ENCODE measurements at regions not wholly inside any gene's neighbourhood (a gene's known extent, or its start where the extent isn't known, plus 50 kb on each side); places are given as distances from the start of the nearest gene placed in this dataset.

DNA sequence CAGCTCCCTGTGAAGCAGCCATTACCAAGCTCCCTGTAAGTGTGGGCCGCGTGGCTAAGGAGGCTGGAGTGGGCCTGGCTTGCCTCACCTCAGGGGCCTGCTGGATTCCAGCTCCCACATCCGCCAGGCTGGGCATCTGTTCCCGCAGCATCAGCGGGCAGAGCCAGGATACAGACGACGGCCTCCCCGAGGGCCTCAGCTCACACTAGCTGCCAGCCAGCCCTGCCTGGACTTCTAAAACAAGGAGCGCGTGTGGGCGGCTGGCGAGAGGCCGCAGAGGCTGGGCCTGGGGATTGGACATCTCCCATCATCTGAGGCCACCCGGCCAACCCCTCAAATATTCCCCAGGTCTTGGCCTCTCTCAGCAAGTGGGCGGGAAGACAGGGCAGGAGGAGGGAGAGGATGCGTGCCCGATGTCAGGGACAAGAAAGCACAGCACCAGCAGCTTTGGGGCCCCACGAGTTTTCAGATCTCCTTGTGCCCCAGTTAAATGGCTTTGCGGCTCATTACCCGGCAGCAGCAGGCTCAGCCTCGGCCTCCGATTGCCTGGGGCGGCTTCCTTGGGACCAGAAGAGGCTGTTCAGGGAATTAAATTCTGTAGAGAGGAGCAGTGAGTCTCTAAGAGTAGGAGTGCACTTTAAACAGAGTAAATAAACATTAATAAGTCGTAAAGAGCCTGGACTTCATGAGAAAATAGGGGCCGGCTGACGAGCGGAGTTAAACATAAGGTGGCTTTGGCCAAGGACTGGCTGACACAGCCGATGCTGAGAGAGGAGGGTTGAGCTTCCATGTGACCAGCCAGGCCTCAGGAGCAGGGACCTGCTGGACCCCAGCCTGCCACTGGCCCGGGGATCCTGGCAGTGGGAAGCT is 208.9 kb upstream of the C1orf174 start:
- H3K9ac ChIP-seq (ENCODE audit: low read depth, low read length): no peak overlapping the region
- H3K4me3 ChIP-seq (ENCODE audit: low read depth, low read length): no peak overlapping the region
- H3K27me3 ChIP-seq (ENCODE audit: control insufficient read depth, insufficient read depth, low read length): no peaks in the 10 kb centered on the region
- H3K9me3 ChIP-seq (ENCODE audit: control insufficient read depth, insufficient read depth, low read length): peaks cover 4% of the 10 kb centered on the region
- H3K36me3 ChIP-seq (ENCODE audit: control insufficient read depth, insufficient read depth, low read length): no peaks in the 10 kb centered on the region
- H3K4me1 ChIP-seq (ENCODE audit: control insufficient read depth, insufficient read depth, low read length): no peaks in the 10 kb centered on the region

- peaks cover 4% of the 10 kb centered on the region for H3K9me3 ChIP-seq (ENCODE audit: control insufficient read depth, insufficient read depth, low read length)
- no peaks in the 10 kb centered on the region for H3K36me3 ChIP-seq (ENCODE audit: control insufficient read depth, insufficient read depth, low read length)
- H3K27me3 ChIP-seq (ENCODE audit: control insufficient read depth, insufficient read depth, low read length): no peaks in the 10 kb centered on the region
- H3K4me1 ChIP-seq (ENCODE audit: control insufficient read depth, insufficient read depth, low read length): no peaks in the 10 kb centered on the region
- H3K4me3 ChIP-seq (ENCODE audit: low read depth, low read length): no peak overlapping the region
- H3K9ac ChIP-seq (ENCODE audit: low read depth, low read length): no peak overlapping the region
These were observed 209.5 kb upstream of the C1orf174 start for GRCh38 chr1:4109628-4109940.

DNA sequence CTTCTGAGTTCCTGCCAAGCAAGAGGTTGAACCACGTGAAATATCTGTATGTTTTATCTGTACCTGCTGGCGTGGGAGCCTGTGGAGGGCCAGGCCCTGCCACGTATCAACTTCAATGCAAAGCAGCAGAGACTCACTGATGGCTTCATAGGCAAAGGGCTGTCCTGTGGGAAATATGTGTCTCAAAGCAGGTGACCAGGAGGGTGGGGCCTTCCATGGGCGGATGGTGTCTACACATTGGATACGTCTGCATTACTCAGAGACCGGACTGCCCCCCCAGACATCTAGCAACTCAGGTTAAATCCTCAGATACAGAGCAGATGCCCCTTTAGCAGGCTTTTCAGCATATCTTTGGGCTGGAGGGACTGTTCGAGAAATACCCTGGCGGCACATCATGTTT is 210.8 kb upstream of the C1orf174 start:
- Histone ChIP-seq H3K27me3 (ENCODE audit: control insufficient read depth, insufficient read depth, low read length) (no peaks in the 10 kb centered on the region), H3K4me3 (ENCODE audit: low read depth, low read length) (no peak overlapping the region), H3K4me1 (ENCODE audit: control insufficient read depth, insufficient read depth, low read length) (no peaks in the 10 kb centered on the region), H3K36me3 (ENCODE audit: control insufficient read depth, insufficient read depth, low read length) (no peaks in the 10 kb centered on the region), H3K9ac (ENCODE audit: low read depth, low read length) (no peak overlapping the region), H3K9me3 (ENCODE audit: control insufficient read depth, insufficient read depth, low read length) (peaks cover 4% of the 10 kb centered on the region)

DNA sequence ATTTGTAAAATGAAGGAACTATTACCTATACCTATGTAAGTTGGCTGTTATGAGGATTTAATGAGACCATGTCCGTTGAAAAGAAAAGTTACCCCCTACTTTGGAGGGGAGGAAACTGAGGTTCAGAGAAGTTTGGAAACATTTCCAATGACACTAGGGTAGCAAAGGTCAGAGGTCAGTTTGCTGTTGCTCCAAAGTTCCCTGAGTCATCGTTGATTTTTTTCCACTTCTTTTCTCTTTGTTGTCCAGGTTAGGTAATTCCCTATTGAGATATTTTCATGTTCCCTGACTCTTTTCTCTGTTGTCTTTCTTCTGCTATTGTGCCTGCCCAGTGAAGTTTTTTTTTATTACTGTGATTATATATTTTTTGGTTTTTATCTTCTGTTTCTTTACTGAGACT is 213.8 kb upstream of the C1orf174 start:
- Histone ChIP-seq H3K27me3 (ENCODE audit: control insufficient read depth, insufficient read depth, low read length) (no peaks in the 10 kb centered on the region), H3K4me3 (ENCODE audit: low read depth, low read length) (no peak overlapping the region), H3K9me3 (ENCODE audit: control insufficient read depth, insufficient read depth, low read length) (peaks cover 4% of the 10 kb centered on the region)

DNA sequence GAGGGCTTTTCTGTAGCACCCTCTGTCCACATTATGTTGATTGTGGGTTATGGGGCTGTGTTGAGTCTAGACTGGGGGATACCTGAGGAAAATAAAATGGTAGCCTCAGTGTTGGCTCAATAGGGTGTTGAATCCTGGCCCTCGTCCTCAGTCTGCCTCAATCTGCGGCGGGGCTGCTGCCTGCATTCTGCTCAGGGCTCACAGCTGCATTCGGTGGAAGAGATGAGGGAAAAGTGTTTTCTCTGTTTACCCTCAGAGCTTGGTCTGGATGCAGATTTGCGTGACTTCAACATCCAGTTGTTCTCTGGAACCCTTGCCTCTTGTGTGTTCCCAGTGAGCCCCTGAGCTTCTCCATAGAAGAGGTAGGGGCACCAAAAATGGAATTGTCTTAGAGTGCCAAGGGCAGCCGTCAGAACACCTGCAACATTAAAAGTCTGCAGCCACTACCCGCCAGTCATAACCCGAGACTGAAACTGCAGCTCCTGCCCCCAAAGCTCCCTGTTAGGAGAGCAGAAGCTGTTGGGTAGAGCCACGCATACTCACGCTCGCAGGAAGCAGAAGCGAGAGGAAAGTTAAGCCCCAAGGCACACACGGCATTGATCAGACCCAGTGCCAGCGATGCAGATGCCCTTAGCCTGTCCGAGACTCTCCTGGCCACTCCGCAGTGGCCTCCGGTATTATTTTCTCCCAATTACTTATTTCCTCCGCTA is 215.3 kb upstream of the C1orf174 start:
- Histone ChIP-seq H3K9ac (ENCODE audit: low read depth, low read length) (no peak overlapping the region), H3K36me3 (ENCODE audit: control insufficient read depth, insufficient read depth, low read length) (no peaks in the 10 kb centered on the region), H3K4me1 (ENCODE audit: control insufficient read depth, insufficient read depth, low read length) (no peaks in the 10 kb centered on the region), H3K4me3 (ENCODE audit: low read depth, low read length) (no peak overlapping the region), H3K27me3 (ENCODE audit: control insufficient read depth, insufficient read depth, low read length) (no peaks in the 10 kb centered on the region), H3K9me3 (ENCODE audit: control insufficient read depth, insufficient read depth, low read length) (peaks cover 9% of the 10 kb centered on the region)

More for the DNA sequence above, 213.8 kb upstream of the C1orf174 start:
- Histone ChIP-seq H3K9ac (ENCODE audit: low read depth, low read length) (no peak overlapping the region), H3K4me1 (ENCODE audit: control insufficient read depth, insufficient read depth, low read length) (no peaks in the 10 kb centered on the region), H3K36me3 (ENCODE audit: control insufficient read depth, insufficient read depth, low read length) (no peaks in the 10 kb centered on the region)

- H3K4me1 ChIP-seq (ENCODE audit: control insufficient read depth, insufficient read depth, low read length): no peaks in the 10 kb centered on the region
- H3K9me3 ChIP-seq (ENCODE audit: control insufficient read depth, insufficient read depth, low read length): peaks cover 5% of the 10 kb centered on the region
- no peak overlapping the region for H3K4me3 ChIP-seq (ENCODE audit: low read depth, low read length)
- H3K27me3 ChIP-seq (ENCODE audit: control insufficient read depth, insufficient read depth, low read length): no peaks in the 10 kb centered on the region
- no peaks in the 10 kb centered on the region for H3K36me3 ChIP-seq (ENCODE audit: control insufficient read depth, insufficient read depth, low read length)
- no peak overlapping the region for H3K9ac ChIP-seq (ENCODE audit: low read depth, low read length)
These were observed 217.1 kb upstream of the C1orf174 start for GRCh38 chr1:4117196-4117595.

DNA sequence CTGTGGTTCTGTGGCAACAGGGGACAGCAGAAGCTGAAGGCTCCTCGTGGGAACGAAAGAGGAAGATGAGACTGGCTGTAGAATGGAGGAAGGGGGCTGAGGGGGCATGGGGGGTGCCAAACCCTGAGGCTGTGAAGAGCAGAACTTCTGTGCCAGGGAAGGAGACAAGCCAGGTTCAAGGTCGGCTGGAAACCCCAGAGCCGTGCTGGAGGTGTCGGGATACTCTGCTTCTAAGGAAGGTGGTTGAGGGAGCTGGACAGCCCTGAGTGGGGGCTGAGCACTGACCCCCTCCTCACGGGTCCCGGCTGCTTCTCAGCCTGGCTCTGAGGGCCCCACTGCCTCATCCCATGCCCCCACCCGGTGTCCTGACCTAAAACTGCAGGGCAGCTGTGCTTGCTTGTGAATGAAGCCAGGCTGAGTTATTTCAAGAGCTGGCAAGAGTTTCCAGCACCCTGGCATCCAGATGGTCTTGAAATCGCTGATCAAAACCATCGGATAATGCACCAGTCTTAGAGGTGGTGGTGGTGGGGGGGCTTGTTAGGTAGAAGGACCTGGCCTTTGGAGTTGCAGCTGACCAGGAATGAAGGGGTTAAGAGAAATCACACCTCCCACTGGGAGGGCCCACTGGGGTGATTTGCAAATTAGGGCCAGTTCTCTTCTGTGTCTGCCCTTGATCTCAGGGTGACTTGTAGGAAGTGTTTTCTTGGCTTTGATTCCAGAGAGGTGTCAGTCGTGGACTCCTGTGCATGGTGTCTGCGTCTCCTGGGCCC is 218.9 kb upstream of the C1orf174 start:
- Histone ChIP-seq H3K9ac (ENCODE audit: low read depth, low read length) (no peak overlapping the region), H3K36me3 (ENCODE audit: control insufficient read depth, insufficient read depth, low read length) (no peaks in the 10 kb centered on the region), H3K4me3 (ENCODE audit: low read depth, low read length) (no peak overlapping the region), H3K27me3 (ENCODE audit: control insufficient read depth, insufficient read depth, low read length) (no peaks in the 10 kb centered on the region), H3K9me3 (ENCODE audit: control insufficient read depth, insufficient read depth, low read length) (peaks cover 5% of the 10 kb centered on the region), H3K4me1 (ENCODE audit: control insufficient read depth, insufficient read depth, low read length) (no peaks in the 10 kb centered on the region)

- no peaks in the 10 kb centered on the region for H3K4me1 ChIP-seq (ENCODE audit: control insufficient read depth, insufficient read depth, low read length)
- H3K27me3 ChIP-seq (ENCODE audit: control insufficient read depth, insufficient read depth, low read length): no peaks in the 10 kb centered on the region
- peaks cover 5% of the 10 kb centered on the region for H3K9me3 ChIP-seq (ENCODE audit: control insufficient read depth, insufficient read depth, low read length)
- H3K36me3 ChIP-seq (ENCODE audit: control insufficient read depth, insufficient read depth, low read length): no peaks in the 10 kb centered on the region
- H3K9ac ChIP-seq (ENCODE audit: low read depth, low read length): no peak overlapping the region
- no peak overlapping the region for H3K4me3 ChIP-seq (ENCODE audit: low read depth, low read length)
These were observed 219.6 kb upstream of the C1orf174 start for GRCh38 chr1:4119516-4120220.

- H3K9me3 ChIP-seq (ENCODE audit: control insufficient read depth, insufficient read depth, low read length): peaks cover 5% of the 10 kb centered on the region
These were observed 220.7 kb upstream of the C1orf174 start for GRCh38 chr1:4120557-4121292.

DNA sequence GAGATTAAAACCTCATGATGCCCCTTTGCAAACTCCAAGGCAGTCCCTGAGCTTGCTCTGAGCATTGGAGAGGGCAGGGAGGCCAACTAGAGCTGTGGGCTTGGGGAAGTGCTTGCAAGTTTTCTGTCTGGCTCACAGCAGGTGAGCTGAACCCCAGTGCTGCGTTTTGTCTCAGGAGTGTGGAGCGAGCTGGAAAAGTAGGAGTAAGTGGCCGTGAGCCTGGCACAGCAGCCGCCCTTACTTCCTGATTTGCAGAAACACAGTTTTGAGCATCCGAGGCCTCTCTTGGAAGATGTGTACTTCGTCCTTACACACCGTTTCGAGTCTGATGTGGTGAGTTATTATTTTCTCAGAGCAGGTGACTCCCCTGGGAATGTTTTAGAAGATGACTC is 221.2 kb upstream of the C1orf174 start:
- H3K4me3 ChIP-seq (ENCODE audit: low read depth, low read length): no peak overlapping the region
- peaks cover 5% of the 10 kb centered on the region for H3K9me3 ChIP-seq (ENCODE audit: control insufficient read depth, insufficient read depth, low read length)
- H3K27me3 ChIP-seq (ENCODE audit: control insufficient read depth, insufficient read depth, low read length): no peaks in the 10 kb centered on the region

More at GRCh38 chr1:4120557-4121292, 220.7 kb upstream of the C1orf174 start:
- H3K27me3 ChIP-seq (ENCODE audit: control insufficient read depth, insufficient read depth, low read length): no peaks in the 10 kb centered on the region
- H3K4me3 ChIP-seq (ENCODE audit: low read depth, low read length): no peak overlapping the region
- no peak overlapping the region for H3K9ac ChIP-seq (ENCODE audit: low read depth, low read length)
- H3K4me1 ChIP-seq (ENCODE audit: control insufficient read depth, insufficient read depth, low read length): no peaks in the 10 kb centered on the region
- H3K36me3 ChIP-seq (ENCODE audit: control insufficient read depth, insufficient read depth, low read length): no peaks in the 10 kb centered on the region

More for the DNA sequence above, 221.2 kb upstream of the C1orf174 start:
- Histone ChIP-seq H3K36me3 (ENCODE audit: control insufficient read depth, insufficient read depth, low read length) (no peaks in the 10 kb centered on the region), H3K4me1 (ENCODE audit: control insufficient read depth, insufficient read depth, low read length) (no peaks in the 10 kb centered on the region), H3K9ac (ENCODE audit: low read depth, low read length) (no peak overlapping the region)
